Lower lobe of right lung (tissue), 2 donors: ENCODE measurements at regions not wholly inside any gene's neighbourhood (a gene's known extent, or its start where the extent isn't known, plus 50 kb on each side); places are given as distances from the start of the nearest gene placed in this dataset.

ENCODE experiments used
- ATAC-seq, 2 donors: fragments of 200-7000 bp; cut with Tn5 transposase; one replicate each; pipeline ENCODE4 v1.9.1; 2020 to 2022; ENCODE audit warnings: mild to moderate bottlenecking in 2 of 2, moderate library complexity in 2 of 2
- DNase-seq: peaks from one replicate; pipeline ENCODE4 v3.0.0-alpha.2; 2020
- H3K27ac ChIP-seq: fragments of 200-600 bp; one replicate; pipeline ENCODE4 v1.8.0; 2022
- H3K27me3 ChIP-seq: fragments of 200-600 bp; one replicate; pipeline ENCODE4 v1.8.0; 2022; ENCODE audit warnings: low read depth
- H3K36me3 ChIP-seq: fragments of 200-600 bp; one replicate; pipeline ENCODE4 v1.8.0; 2022; ENCODE audit warnings: mild to moderate bottlenecking
- H3K4me1 ChIP-seq: fragments of 200-600 bp; one replicate; pipeline ENCODE4 v1.8.0; 2022
- H3K4me3 ChIP-seq: fragments of 200-600 bp; one replicate; pipeline ENCODE4 v1.8.0; 2022; ENCODE audit warnings: mild to moderate bottlenecking
- H3K9me3 ChIP-seq: fragments of 200-600 bp; one replicate; pipeline ENCODE4 v1.8.0; 2022
- CTCF ChIP-seq: fragments of 200-600 bp; IDR thresholded peaks from one replicate; pipeline ENCODE4 v1.8.0; 2022; ENCODE audit warnings: antibody characterized with exemption, mild to moderate bottlenecking
- intact Hi-C: fragments of 100-400 bp; cut with DNase I; formaldehyde crosslinking; loops from one replicate; pipeline ENCODE4 v1.11.0; 2022
- donor health status: DM: no; HTN: yes; CAD: no; lungs with severe emphysema.

GRCh38 chr2:18009891-18010290, 131.4 kb downstream of the KCNS3 start:
- no peak overlapping the region for H3K4me3 ChIP-seq
- no peaks in the 10 kb centered on the region for H3K27me3 ChIP-seq
- no peaks in the 10 kb centered on the region for H3K9me3 ChIP-seq
- no peak for DNase-seq
- intact Hi-C loops, result no loop called here
- no peak overlapping the region for H3K27ac ChIP-seq
- ATAC-seq, result no peak
- H3K36me3 ChIP-seq, result no peaks in the 10 kb centered on the region
- no peak for TF ChIP-seq CTCF
- H3K4me1 ChIP-seq, result no peaks in the 10 kb centered on the region

- ATAC-seq (no peak), DNase-seq (no peak)
- no peak for TF ChIP-seq CTCF
- intact Hi-C loops, result no loop called here
- H3K27ac ChIP-seq, result no peak overlapping the region
- no peaks in the 10 kb centered on the region for H3K4me1 ChIP-seq
- no peaks in the 10 kb centered on the region for H3K36me3 ChIP-seq
- no peaks in the 10 kb centered on the region for H3K27me3 ChIP-seq
- no peak overlapping the region for H3K4me3 ChIP-seq
- peaks cover 3% of the 10 kb centered on the region for H3K9me3 ChIP-seq
Measured at GRCh38 chr2:18005411-18005810, 126.9 kb downstream of the KCNS3 start.

GRCh38 chr2:18001671-18002070, 123.2 kb downstream of the KCNS3 start:
- intact Hi-C loops, result no loop called here
- no peak for TF ChIP-seq CTCF
- H3K27ac ChIP-seq, result no peak overlapping the region
- H3K9me3 ChIP-seq, result peaks cover 16% of the 10 kb centered on the region
- no peak overlapping the region for H3K4me3 ChIP-seq
- ATAC-seq (no peak), DNase-seq (no peak)
- no peaks in the 10 kb centered on the region for H3K4me1 ChIP-seq
- no peaks in the 10 kb centered on the region for H3K27me3 ChIP-seq
- H3K36me3 ChIP-seq, result no peaks in the 10 kb centered on the region

GRCh38 chr2:17996978-17997377, 118.5 kb downstream of the KCNS3 start:
- peaks cover 16% of the 10 kb centered on the region for H3K9me3 ChIP-seq
- no peaks in the 10 kb centered on the region for H3K4me1 ChIP-seq
- H3K36me3 ChIP-seq, result no peaks in the 10 kb centered on the region
- no peaks in the 10 kb centered on the region for H3K27me3 ChIP-seq
- intact Hi-C loops, result no loop called here
- DNase-seq (no peak), ATAC-seq (no peak)
- TF ChIP-seq CTCF, result no peak
- no peak overlapping the region for H3K27ac ChIP-seq
- H3K4me3 ChIP-seq, result no peak overlapping the region

- Histone ChIP-seq H3K27ac (no peak overlapping the region), H3K4me1 (no peaks in the 10 kb centered on the region), H3K27me3 (no peaks in the 10 kb centered on the region), H3K36me3 (no peaks in the 10 kb centered on the region), H3K4me3 (no peak overlapping the region), H3K9me3 (peaks cover 15% of the 10 kb centered on the region)
- ATAC-seq, result no peak
- no peak for DNase-seq
- intact Hi-C loops, result no loop called here
- no peak for TF ChIP-seq CTCF
Measured at GRCh38 chr2:17995593-17995992, 117.1 kb downstream of the KCNS3 start.
